GM18499 (cell line): ENCODE measurements at regions not wholly inside any gene's neighbourhood (a gene's known extent, or its start where the extent isn't known, plus 50 kb on each side); places are given as distances from the start of the nearest gene placed in this dataset.

Experiments
- ATAC-seq: cut with Tn5 transposase; IDR thresholded peaks from one replicate; pipeline ENCODE4 v1.9.1; 2021; ENCODE audit warnings: moderate number of reproducible peaks; ENCODE audit not compliant: insufficient read depth, unreplicated experiment

DNA sequence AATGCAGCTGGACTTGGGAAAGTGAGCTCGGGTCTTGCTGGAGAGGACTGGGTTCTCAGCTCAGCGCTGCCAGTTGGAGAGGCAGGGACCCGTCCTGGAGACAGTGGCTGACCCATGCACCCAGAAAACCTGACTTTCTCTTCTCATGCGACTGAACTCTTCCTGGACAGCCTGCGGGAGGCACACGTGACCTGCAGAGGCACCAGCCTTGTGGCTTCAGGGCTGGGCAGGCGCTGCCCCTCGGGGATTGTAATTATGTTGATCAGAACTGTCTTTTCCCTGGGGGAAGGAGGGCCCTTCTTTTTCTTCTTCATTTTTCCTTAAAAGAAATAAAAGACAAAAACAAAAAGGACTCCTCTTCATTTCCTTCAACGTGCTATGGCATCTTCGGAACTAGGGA, 198.1 kb downstream of the VAPA start:
- ATAC-seq = no peak

DNA sequence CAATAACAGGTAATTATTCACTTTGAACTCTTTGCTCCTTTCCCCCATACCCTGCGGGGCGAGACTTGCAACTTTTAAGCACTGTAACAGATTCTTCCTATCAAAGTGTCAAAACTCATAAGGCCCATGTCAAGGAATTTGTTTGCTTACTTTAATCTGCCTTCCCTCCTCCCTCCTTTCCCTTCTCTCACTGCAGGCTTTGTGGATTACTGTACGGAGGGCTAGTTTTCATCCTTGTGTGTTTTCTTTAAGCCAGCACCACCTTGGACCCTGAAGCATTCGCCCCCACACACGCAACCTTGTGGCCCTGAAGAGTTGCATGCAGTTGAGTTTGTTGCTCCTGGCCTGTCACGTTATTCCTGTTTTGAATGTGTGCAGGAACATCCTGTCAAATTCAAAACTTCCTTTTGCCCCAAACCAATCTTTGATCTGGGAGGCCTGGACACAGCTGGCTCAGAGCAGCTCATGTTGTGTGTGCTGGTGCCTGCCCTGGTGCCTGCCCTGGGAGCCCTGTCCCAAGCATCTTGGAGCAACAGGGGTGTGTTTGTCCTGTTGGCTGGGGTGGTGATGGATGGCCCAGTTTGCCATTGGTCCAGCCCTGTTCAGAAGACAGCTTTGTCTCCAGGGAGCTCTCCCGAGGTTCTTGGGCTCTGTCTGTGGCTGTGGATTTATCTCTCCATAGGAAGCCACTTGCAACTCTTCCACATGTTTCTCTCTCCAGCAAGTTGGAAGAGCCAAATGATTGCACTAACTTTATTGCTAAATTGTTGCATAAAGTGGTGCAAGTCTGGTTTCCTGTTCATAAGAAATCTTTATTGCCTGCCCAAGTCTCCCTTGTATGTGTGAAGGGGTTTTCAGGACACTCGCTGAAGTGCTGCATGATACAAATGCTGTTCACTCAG, 199.6 kb downstream of the VAPA start:
- no peak for ATAC-seq

DNA sequence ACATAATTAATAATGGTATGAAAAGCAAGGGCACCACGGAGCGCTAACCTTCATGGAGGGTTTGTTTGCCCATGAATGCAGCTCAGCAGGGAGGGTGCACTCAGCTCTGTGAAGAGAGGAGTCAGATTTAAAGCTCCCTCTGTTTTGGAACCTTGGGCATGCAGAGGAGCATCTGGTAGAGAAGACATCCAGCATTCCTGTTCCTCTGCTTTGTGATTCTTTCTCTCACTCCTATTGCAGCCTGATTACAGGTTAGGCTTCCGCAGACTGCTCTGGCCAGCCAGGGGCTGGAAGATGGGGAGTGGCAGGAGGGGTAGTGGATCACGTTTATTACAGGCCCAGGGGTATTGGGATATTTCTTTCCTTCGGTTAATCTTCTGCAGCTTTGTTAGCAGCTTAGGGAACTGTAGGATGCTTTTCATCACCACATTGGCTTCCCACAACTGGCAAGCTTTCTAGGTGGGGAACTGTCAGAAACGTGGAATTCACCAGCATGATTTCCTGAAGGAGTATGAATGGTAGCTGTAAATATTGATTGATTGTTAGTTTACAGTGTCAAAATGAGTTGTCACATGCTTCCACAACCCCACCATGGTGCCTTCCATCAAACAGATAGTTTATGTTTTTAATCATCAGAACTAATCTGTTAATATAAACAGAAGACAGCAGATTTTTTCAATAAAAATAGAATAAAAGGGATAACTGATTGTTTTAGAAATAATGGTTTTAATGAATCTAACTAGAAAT, 201.1 kb downstream of the VAPA start:
- ATAC-seq = no peak

DNA sequence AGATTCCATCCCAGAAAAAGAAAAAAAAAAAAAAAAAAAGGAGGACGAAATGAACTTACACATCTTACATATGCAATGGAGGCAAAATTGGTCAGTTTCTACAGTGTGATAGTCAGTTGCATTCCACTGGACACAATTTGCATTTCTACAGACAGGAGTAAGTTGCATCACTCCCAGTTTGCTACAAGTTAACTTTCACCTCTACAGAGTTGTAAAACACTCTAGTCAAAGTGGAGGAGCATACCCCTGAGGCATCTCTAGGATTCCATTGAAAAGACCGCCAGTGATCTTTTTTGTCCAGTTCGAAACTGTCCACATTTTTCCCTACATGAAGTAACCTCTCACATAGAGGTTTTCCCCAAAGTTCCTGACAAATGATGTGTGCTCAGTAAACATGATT, 202.8 kb downstream of the VAPA start:
- no peak for ATAC-seq

DNA sequence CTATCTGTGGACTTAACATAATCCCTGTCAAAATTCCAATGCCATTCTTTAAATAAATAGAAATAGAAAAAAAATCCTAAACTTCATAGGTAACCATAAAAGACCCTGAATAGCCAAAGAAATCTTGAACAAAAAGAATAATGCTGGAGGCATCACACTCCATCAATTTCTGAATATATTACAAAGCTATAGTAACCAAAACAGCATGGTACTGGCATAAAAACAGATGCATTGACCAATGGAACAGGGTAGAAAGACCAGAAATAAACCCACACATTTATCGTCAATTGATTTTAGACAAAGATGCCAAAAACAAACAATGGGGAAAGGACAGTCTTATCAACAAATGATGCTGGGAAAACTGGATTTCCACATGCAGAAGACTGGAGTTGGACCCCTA, 205.7 kb downstream of the VAPA start:
- no peak for ATAC-seq

DNA sequence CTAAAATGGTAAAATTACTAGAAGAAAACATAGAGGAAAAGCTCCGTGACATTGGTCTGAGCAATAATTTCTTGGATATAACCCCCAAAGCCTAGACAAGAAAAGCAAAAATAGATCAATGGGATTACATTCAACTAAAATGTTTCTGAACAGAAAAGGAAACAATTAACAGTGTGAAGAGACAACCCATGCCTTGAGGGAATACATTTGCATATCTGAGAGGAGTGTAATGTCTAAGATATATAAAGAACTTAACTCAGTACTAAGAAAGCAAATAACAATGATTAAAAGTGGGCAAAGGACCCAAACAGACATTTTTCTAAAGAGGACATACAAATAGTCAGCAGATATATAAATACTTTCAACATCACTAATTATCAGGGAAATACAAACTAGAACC, 206.2 kb downstream of the VAPA start:
- no peak for ATAC-seq

DNA sequence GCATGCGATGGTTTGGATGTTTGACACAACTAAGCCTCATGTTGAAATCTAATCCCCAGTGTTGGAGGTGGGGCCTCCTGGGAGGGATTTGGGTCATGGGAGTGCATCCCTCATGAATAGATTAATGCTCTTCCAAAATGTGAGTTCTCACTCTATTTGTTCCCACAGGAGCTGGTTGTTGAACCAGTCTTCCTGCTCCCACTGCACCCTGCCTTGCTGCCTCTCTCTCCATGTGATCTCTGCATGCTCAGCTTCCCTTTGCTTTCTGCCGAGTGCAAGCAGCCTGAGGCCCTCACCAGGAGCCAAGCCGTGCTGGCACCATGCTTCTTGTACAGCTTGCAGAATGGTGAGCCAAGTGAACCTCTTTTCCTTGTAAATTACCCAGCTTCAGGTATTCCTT, 206.8 kb downstream of the VAPA start:
- ATAC-seq = no peak

DNA sequence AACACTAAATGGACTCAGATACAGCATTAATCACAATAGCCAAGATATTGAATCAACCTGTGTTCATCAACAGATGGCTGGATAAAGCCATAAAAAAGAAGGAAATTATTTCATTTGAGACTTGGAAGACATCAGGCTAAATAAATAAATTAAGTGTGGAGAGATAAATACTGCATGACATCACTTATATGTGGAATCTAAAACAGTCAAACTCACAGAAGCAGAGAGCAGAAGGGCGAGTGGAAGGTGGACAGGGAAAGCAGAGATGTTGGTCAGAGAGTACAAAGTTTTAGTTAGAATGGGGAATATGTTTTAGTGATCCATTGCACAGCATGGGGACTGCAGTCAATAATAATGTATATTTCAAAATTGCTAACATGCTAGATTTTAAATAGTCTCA, 207.2 kb downstream of the VAPA start:
- no peak for ATAC-seq

DNA sequence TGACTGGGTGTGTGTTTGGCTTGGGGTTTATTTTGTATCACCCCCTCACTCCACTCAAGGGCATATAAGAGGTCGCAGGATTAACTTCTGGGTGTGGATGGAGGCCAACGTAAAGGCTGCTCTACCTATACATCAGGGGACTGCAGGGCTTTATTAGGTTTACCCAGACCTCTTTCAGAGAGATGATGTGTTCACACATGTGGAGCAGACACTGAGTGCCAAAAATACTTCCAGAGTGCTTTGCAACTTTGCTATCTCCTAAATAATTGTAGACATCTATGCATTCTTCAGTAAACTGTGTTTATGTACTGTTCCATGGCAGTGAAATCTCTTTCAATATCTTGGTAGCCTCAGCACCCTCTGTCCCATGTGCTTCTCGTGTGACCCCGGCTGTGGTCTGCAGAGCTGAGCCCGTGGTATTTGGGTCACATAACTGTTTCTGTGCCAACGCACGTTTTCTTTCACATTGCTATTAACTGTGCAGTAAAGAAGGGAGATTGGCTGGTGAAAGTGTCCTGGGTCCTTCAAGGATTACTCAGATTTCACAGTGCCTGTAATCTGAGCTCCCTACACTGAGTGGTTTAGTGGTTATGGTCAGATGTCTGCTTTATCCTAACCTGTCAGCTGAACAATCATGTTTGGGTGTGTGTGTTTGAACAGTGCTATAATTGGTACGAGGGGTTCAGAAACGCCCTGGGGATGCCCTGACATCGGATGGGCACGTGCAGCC, 208.1 kb downstream of the VAPA start:
- ATAC-seq = no peak

DNA sequence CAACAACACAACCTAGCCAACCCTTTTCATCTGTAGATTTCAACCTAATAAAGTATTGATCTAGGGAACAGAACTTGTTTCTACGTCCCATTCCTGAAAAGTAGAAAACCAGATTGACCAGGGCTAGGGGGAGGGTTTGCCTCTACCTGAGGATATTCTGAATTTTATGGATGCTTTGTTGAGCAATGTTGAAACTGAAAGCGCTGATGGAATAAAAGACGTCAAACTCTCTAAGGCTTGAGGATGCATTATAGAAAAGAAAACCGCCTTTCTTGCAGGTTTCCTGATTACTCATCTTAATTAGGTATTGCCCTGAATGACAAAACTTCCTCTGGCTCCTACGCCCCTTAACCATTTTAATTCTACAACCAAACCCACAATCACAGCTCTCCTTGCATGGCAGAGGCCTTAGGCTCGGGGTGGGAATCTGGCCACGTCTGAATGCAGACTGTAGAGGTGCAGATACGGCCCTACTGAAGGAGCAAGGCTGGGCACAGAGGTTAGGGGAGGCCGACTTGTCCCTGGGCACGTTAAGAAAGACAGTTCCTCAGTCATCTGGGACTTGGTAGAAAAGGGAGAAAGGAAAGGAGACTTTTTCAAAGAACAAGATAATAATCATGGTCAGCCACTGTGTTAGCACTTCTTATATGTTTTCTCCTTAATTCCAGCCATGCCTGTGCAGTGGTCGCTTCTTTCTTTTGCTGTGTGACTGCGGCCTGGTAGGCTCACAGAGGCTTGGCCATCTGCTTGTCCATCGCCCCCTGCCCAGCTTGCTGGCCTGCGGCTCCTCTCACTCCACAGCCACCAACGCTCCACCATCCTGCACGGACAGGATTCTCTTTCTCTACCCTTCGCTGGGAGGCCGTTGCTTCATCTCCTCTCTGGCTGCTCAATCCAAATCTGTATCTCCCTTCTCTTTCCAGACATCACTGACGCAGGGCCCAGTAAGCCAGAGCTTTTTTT, 209.5 kb downstream of the VAPA start:
- no peak for ATAC-seq

DNA sequence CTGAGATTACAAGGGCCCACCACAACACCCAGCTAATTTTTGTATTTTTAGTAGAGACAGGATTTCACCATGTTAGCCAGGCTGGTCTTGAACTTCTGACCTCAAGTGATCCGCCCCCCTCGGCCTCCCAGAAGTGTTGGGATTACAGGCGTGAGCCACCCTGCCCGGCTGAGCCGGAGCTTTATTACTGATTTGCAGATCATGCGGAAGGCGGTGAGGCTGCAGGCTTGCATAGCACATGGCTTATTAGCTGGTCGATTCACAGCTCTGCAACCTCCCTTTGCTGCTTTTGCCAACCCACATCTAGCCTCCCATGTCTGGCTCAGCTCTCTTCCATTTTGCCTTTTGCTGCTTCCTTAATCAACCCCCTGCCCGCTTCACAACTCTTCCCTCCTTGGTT, 210.3 kb downstream of the VAPA start:
- no peak for ATAC-seq

DNA sequence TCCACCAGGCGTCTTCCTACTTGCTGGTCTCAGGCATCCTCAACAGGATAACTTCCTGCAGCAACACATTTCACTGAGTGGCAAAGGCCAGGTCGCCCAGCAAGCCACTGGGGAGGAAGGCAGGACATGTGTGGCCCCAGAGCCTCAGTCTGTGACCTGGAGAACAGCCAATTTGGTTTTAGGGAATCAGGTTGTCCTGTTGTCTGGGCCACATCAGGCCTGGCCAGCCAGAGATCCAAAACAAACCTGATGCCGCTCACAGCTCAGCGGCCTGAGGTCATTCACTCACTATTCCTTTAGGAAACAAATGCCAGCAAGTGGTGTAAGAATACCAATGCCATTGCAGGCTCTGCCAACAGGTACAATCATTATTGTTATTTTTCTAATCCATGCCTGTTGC, 210.7 kb downstream of the VAPA start:
- ATAC-seq = no peak

DNA sequence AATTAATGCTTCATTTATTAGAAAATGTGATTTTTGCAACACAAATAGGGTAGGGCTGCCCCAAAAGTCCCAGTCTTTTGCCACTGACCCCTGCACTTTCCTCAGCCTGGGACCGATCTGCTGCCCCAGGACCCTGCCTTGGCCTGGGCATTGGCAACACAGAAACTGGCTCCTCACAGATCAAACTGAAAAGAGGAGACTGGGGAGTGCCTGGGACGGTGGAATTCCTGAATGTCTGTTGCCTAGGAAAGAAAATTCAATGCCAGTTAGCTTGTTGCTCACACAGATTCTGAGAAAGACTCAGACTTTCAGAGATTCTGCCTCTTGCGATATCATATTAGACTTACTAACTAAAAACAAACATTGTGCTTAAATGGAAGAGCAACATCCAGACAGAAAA, 211.2 kb downstream of the VAPA start:
- ATAC-seq = no peak

DNA sequence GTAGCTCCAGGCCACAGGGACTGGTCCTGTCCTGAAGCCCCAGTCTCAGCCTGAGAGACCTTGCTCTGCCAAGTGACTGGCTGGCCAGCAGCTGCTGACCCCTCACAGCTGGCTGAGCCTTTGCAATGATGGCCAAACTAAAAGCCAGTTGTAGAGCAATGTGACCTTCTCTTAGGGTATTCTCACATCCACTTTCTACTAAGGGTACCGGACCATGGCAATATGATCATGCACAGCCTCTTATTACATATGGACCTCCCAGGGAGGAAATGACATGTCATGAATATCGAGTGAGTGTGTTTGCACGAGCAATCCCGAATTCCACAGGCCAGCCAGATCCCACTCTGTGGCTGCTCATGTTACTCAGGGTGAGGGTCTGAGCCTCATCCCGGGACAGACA, 213.9 kb downstream of the VAPA start:
- ATAC-seq = no peak

DNA sequence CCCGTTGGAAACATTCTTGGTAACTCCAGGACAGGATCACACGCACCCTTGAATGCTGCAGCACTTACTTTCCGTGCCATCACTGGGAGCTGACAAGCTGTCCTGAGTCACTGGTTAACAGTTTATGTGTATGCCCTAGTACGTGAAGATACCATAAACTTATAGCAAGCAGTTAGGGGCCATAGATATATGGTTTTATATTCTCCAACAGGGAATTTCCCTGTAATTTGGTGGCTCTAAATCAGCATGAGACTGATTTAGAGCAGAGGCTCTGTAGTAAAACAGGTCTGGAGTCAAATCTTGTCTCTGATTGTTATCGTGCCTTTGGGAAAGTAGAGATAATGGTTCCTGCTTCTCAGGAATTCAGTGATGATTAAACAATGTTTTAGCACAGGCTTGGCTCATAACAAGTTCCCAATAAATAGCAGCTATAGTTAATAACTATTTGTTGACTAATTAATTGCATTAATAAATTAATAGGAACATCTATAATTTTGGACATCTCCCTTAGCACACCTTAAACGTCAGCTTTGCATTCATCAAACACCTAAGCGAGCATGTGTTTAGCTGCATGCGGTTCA, 215.2 kb downstream of the VAPA start:
- ATAC-seq = no peak

DNA sequence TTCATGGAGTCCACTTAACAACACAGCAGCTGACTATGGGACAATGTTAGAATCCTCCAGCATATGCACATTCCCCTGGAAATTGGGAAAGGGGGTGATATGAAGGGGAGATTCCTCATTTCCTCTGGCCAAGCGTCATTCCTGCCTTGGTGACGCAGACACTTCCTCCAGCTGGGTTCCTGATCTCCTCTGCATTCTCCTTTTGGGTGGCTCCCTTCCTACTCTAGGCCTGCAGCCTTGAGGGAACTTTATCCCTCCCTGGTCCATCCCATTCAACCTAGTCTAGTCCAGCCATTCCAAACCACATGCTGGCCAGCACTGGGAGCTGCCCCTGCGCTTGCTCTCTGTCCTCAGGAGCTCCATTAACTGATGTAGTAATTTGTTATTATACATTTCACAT, 216.8 kb downstream of the VAPA start:
- ATAC-seq = no peak

DNA sequence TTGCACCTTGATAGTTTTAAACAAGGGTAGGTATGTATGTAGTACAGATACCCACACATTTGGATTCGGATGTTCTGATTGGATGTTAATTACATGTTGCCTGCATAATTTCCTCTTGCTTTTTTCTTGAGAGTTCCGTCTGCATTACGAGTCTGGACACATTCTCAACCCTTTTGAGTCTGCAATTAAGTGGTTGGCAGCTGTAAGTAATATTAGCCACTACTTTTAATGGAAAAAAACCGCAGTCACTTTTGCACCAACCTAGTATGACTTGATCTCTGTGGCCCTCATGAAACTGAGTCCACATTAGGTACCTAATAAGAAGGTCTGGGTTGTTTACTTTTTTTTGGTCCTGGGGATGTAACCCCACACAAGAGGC, 217.3 kb downstream of the VAPA start:
- no peak for ATAC-seq

DNA sequence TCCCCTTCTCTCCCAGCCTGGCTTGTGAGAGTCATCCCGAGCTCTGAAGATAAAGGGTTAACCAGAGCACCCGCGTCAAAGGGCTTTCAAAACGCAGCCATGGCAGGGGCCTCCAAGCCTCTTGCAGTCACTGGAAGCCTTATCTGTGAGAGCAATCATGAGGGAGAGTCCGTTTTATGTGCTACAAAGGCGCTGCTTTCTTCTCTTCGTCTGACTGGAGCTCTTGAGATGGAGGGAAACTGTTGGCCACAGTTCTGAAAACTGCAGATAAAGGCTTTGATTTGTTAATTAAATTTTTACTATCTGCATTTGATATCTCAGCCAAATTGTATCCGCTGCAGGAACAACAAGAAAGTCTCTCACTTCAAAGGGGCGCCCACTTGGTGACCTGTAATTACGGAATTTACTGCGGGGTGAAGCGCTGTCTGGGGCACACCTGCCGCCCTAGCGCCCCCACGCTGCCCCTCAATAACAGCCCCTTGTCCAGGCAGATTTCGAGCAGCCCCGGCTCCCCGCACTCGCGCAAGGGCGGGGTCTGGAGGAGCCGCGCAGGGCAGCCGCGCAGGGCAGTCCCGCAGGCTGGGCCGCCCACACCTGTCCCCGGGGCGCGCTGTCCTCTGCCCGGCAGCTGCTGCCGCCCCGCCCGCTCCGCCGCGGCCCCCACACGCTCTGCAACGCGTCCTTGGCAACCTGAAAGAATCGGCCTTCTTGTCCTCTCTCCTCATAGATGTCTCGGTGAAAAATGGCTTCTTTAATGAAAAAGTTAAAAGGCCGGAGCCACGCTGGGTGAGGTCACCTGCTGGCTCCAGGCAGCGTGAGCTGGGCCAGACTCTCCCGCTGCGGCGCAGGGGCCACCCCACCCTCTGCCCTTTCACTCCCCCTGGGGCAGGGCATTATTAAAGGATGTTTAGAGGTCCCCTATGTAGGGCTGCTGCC, 217.9 kb downstream of the VAPA start:
- no peak for ATAC-seq

DNA sequence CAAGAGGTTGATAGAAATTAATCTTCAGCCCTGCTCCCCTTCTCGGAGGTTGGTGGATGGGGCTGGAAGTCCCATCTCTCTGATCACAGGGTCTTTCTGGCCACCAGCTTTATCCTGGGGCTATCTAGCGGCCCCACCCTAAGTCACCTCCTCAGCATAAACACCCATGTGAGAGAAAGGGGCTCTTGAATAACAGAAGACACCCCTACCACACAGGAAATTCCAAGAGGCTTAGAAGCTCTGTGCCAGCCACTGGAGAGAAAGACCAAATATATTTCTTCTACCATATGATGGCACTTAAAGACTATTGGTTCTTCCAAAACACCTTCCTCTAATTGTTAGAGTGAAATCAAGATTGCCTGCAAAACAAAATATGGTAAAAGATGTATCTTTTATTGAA, 219.7 kb downstream of the VAPA start:
- no peak for ATAC-seq
